HCT116 (cell line): ENCODE measurements at regions not wholly inside any gene's neighbourhood (a gene's known extent, or its start where the extent isn't known, plus 50 kb on each side); places are given as distances from the start of the nearest gene placed in this dataset.

Experiments used
- ATAC-seq: fragments of 200-7000 bp; cut with Tn5 transposase; 2 replicates; pipeline ENCODE4 v1.9.1; 2020; ENCODE audit warnings: mild to moderate bottlenecking, moderate library complexity
- BruUV-seq: library from RNA; stranded (reverse); fragments of 400-500 nt; replicated peaks from 2 replicates; lab custom pipeline; 2021; lab: Mats Ljungman, UMichigan
- CTCF ChIA-PET: fragments of 300-600 bp; sonication (Branson Sonifier 250); formaldehyde crosslinking; loops from one replicate; lab custom pipeline; 2021; ENCODE audit warnings: antibody characterized with exemption; lab: Charles Lee
- POLR2A ChIA-PET: fragments of 300-600, 350-600 bp; sonication (Branson Sonifier 250); formaldehyde crosslinking; loops from one replicate; lab custom pipeline; 2021; ENCODE audit warnings: antibody characterized with exemption; lab: Charles Lee
- RAD21 ChIA-PET, 2 experiments: fragments of 300-600 bp; sonication (Branson Sonifier 250); formaldehyde crosslinking; loops; one replicate each; lab custom pipeline; 2023; ENCODE audit warnings: low total read pairs in 2 of 2; ENCODE audit not compliant: uncharacterized antibody in 2 of 2, unreplicated experiment in 2 of 2, low non-redundant PET in 1 of 2; lab: Charles Lee
- DNase-seq: peaks from one replicate; pipeline ENCODE4 v3.0.0-alpha.2; 2010; ENCODE audit warnings: low read depth, low spot score
- H2AFZ ChIP-seq: fragments of 200-600 bp; shearing (Covaris generic), sonication (generic); 2 replicates; pipeline ENCODE4 v1.6.1; 2017; ENCODE audit warnings: low read depth, mixed run types, mixed read lengths, antibody characterized with exemption, low read length; ENCODE audit not compliant: poor library complexity, severe bottlenecking
- H3K27ac ChIP-seq: 2 replicates; pipeline ENCODE4 v1.5.1; 2012; ENCODE audit warnings: low read depth, low read length
- H3K27me3 ChIP-seq: fragments of 200-600 bp; sonication (generic); 2 replicates; pipeline ENCODE4 v1.6.1; 2016; ENCODE audit warnings: mixed run types, low read length, mixed read lengths; ENCODE audit not compliant: insufficient read depth
- H3K36me3 ChIP-seq, 2 experiments: fragments of 200-500 bp in 1 of 2; fragments of 200-600 bp in 1 of 2; sonication (Bioruptor generic) in 1 of 2; sonication (generic) in 1 of 2; 2 replicates each; pipeline versions ENCODE4 v1.5.1 to v1.6.1; 2014 to 2016; ENCODE audit warnings: low read length in 2 of 2, inconsistent platforms in 1 of 2, mixed read lengths in 1 of 2, mixed run types in 1 of 2; ENCODE audit not compliant: insufficient read depth in 2 of 2, control insufficient read depth in 1 of 2
- H3K4me1 ChIP-seq, 2 experiments: fragments of 200-600 bp in 1 of 2; sonication (generic) in 1 of 2; 2 replicates each; pipeline versions ENCODE4 v1.5.1 to v1.6.1; 2012 to 2017; ENCODE audit warnings: low read length in 2 of 2, inconsistent platforms in 1 of 2, mild to moderate bottlenecking in 1 of 2, mixed read lengths in 1 of 2, mixed run types in 1 of 2, moderate library complexity in 1 of 2; ENCODE audit not compliant: insufficient read depth in 2 of 2, control insufficient read depth in 1 of 2
- H3K4me2 ChIP-seq: fragments of 200-600 bp; sonication (generic); 2 replicates; pipeline ENCODE4 v1.6.1; 2017; ENCODE audit warnings: mixed run types, low read length, mixed read lengths
- H3K4me3 ChIP-seq, 2 experiments: fragments of 200-600 bp in 1 of 2; sonication (generic) in 1 of 2; replicated peaks in 1 of 2; 2 replicates each; pipeline ENCODE4 v1.5.1; 2011 to 2016; ENCODE audit warnings: low read length in 2 of 2, control low read depth in 1 of 2, low read depth in 1 of 2, mild to moderate bottlenecking in 1 of 2, mixed read lengths in 1 of 2, mixed run types in 1 of 2
- H3K79me2 ChIP-seq: fragments of 200-600 bp; sonication (generic); 2 replicates; pipeline ENCODE4 v1.6.1; 2017; ENCODE audit warnings: mild to moderate bottlenecking, mixed run types, low read length, moderate library complexity, mixed read lengths; ENCODE audit not compliant: insufficient read depth
- H3K9ac ChIP-seq: fragments of 200-600 bp; sonication (generic); 2 replicates; pipeline ENCODE4 v1.6.1; 2016; ENCODE audit warnings: low read length, mixed read lengths
- H3K9me2 ChIP-seq: fragments of 200-600 bp; sonication (generic), shearing (Covaris generic); 2 replicates; pipeline ENCODE4 v1.6.1; 2017; ENCODE audit warnings: mixed run types, mild to moderate bottlenecking, moderate library complexity; ENCODE audit not compliant: insufficient read depth
- H3K9me3 ChIP-seq, 2 experiments: fragments of 200-500 bp in 1 of 2; fragments of 200-600 bp in 1 of 2; sonication (Bioruptor generic) in 1 of 2; sonication (generic) in 1 of 2; 2 replicates each; pipeline ENCODE4 v1.6.1; 2014 to 2017; ENCODE audit warnings: low read length in 2 of 2, mixed read lengths in 2 of 2, inconsistent platforms in 1 of 2, low read depth in 1 of 2, mild to moderate bottlenecking in 1 of 2, mixed run types in 1 of 2, moderate library complexity in 1 of 2; ENCODE audit not compliant: control insufficient read depth in 1 of 2, insufficient read depth in 1 of 2
- H4K20me1 ChIP-seq: fragments of 200-600 bp; sonication (generic), shearing (Covaris generic); 2 replicates; pipeline ENCODE4 v1.6.1; 2017; ENCODE audit warnings: mixed run types, mild to moderate bottlenecking, moderate library complexity; ENCODE audit not compliant: insufficient read depth
- CEBPB ChIP-seq: IDR thresholded peaks from 2 replicates; pipeline ENCODE4 v1.6.1; 2012; ENCODE audit warnings: low read depth
- EGR1 ChIP-seq: IDR thresholded peaks from 2 replicates; pipeline ENCODE4 v1.6.1; 2012; ENCODE audit warnings: low read depth
- ELF1 ChIP-seq: IDR thresholded peaks from 2 replicates; pipeline ENCODE4 v1.6.1; 2012; ENCODE audit warnings: low read depth, borderline replicate concordance
- EZH2phosphoT487 ChIP-seq: fragments of 200-600 bp; IDR thresholded peaks from 2 replicates; pipeline ENCODE4 v1.6.1; 2018; ENCODE audit warnings: antibody characterized with exemption, borderline replicate concordance
- JUND ChIP-seq: IDR thresholded peaks from 2 replicates; pipeline ENCODE4 v1.6.1; 2012
- POLR2A ChIP-seq: IDR thresholded peaks from 2 replicates; pipeline ENCODE4 v1.7.0; 2011; ENCODE audit warnings: borderline replicate concordance; ENCODE audit not compliant: insufficient read depth, insufficient read length; ENCODE audit errors: extremely low read depth
- POLR2AphosphoS5 ChIP-seq: IDR thresholded peaks from 2 replicates; pipeline ENCODE4 v1.6.1; 2011; ENCODE audit warnings: mild to moderate bottlenecking, low read depth, low read length, moderate library complexity
- RAD21 ChIP-seq: IDR thresholded peaks from 2 replicates; pipeline ENCODE4 v1.6.1; 2012; ENCODE audit warnings: low read depth, mild to moderate bottlenecking
- SIN3A ChIP-seq: IDR thresholded peaks from 2 replicates; pipeline ENCODE4 v1.6.1; 2012; ENCODE audit warnings: low read depth
- SP1 ChIP-seq: IDR thresholded peaks from 2 replicates; pipeline ENCODE4 v1.6.1; 2012; ENCODE audit warnings: low read depth
- SRF ChIP-seq: IDR thresholded peaks from 2 replicates; pipeline ENCODE4 v1.6.1; 2012; ENCODE audit warnings: low read depth
- YY1 ChIP-seq: IDR thresholded peaks from 2 replicates; pipeline ENCODE4 v1.6.1; 2011; ENCODE audit warnings: low read length, low read depth, moderate library complexity, mild to moderate bottlenecking; ENCODE audit not compliant: insufficient replicate concordance; ENCODE audit errors: extremely low read depth
- ZFX ChIP-seq: fragments of 450-650 bp; IDR thresholded peaks from 2 replicates; pipeline ENCODE4 v1.6.1; 2017
- intact Hi-C: fragments of 100-400 bp; cut with micrococcal nuclease; formaldehyde crosslinking; loops from 2 replicates; pipeline ENCODE4 v1.10.0; 2022
- TF ChIP-seq, protein P1 (sequence below), 3 experiments: fragments of 200-600 bp in 1 of 3; sonication (generic) in 1 of 3; IDR thresholded peaks in 2 of 3; conservative IDR thresholded peaks in 1 of 3; 2 replicates each; pipeline ENCODE4 v1.5.1; 2012 to 2017; ENCODE audit warnings: low read depth in 2 of 3, low read length in 2 of 3, antibody characterized with exemption in 1 of 3, borderline replicate concordance in 1 of 3, control low read depth in 1 of 3, mild to moderate bottlenecking in 1 of 3, mixed read lengths in 1 of 3, mixed run types in 1 of 3, moderate library complexity in 1 of 3; ENCODE audit not compliant: insufficient read depth in 1 of 3
- TF ChIP-seq, protein P2 (sequence below): IDR thresholded peaks from 2 replicates; pipeline ENCODE4 v1.6.1; 2011; ENCODE audit warnings: mild to moderate bottlenecking, low read length, moderate library complexity; ENCODE audit not compliant: insufficient replicate concordance; ENCODE audit errors: extremely low read depth
- TF ChIP-seq, protein P3 (sequence below): IDR thresholded peaks from 2 replicates; pipeline ENCODE4 v1.6.1; 2012
- TF ChIP-seq, protein P4 (sequence below): IDR thresholded peaks from 2 replicates; pipeline ENCODE4 v1.6.1; 2012

DNA sequence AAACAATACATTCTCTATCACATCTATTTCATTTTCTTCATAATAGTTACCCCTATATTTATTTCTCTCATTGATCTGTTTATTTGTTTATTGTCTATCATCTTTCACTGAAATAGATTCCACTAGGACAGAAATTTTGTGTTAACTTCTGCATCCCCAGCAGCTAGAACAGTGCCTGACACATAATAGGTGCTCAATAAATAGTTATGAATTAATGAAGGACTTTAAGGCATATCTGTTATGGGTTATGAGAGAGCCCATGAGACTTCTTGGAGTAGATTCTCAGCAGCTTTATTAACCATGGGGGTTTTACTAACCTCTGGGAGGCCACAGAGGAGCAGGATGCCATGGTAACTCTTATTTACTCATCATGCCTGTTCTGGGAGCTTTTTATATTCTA is 144.6 kb downstream of the CDC42EP3 start:
- ATAC-seq = no peak
- POLR2A ChIA-PET = no interaction called here

More for the DNA sequence above, 144.6 kb downstream of the CDC42EP3 start:
- H3K4me3 ChIP-seq = no peak overlapping the region
- H3K9ac ChIP-seq = no peak overlapping the region
- no peaks in the 10 kb centered on the region for H3K36me3 ChIP-seq
- H3K4me2 ChIP-seq = no peak overlapping the region
- intact Hi-C loops = no loop called here
- no peaks in the 10 kb centered on the region for H3K79me2 ChIP-seq
- H4K20me1 ChIP-seq = no peaks in the 10 kb centered on the region
- no peak overlapping the region for H2AFZ ChIP-seq
- ChIA-PET RAD21 (no interaction called here), CTCF (interaction anchor here (0.8 kb wide), 1 partner anchor 111 kb away, joined by 3 read pairs; no protein-coding TSS in a partner anchor)
- no peak for TF ChIP-seq ZFX
- TF ChIP-seq EZH2phosphoT487 = no peak
- no peak for TF ChIP-seq SIN3A
- TF ChIP-seq POLR2AphosphoS5 = no peak
- no peak for TF ChIP-seq ELF1
- TF ChIP-seq JUND = no peak
- TF ChIP-seq POLR2A = no peak
- TF ChIP-seq, protein P1, sequence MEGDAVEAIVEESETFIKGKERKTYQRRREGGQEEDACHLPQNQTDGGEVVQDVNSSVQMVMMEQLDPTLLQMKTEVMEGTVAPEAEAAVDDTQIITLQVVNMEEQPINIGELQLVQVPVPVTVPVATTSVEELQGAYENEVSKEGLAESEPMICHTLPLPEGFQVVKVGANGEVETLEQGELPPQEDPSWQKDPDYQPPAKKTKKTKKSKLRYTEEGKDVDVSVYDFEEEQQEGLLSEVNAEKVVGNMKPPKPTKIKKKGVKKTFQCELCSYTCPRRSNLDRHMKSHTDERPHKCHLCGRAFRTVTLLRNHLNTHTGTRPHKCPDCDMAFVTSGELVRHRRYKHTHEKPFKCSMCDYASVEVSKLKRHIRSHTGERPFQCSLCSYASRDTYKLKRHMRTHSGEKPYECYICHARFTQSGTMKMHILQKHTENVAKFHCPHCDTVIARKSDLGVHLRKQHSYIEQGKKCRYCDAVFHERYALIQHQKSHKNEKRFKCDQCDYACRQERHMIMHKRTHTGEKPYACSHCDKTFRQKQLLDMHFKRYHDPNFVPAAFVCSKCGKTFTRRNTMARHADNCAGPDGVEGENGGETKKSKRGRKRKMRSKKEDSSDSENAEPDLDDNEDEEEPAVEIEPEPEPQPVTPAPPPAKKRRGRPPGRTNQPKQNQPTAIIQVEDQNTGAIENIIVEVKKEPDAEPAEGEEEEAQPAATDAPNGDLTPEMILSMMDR (IDR thresholded peaks at IDR 0.05 in 2 of 3, conservative IDR thresholded peaks at IDR 0.05 in 1 of 3; ENCODE audit: borderline replicate concordance in 1 of 3, insufficient read depth in 1 of 3, low read depth in 2 of 3, low read length in 2 of 3) = no peak
- no peak for TF ChIP-seq YY1
- TF ChIP-seq RAD21 = no peak
- TF ChIP-seq, protein P2, sequence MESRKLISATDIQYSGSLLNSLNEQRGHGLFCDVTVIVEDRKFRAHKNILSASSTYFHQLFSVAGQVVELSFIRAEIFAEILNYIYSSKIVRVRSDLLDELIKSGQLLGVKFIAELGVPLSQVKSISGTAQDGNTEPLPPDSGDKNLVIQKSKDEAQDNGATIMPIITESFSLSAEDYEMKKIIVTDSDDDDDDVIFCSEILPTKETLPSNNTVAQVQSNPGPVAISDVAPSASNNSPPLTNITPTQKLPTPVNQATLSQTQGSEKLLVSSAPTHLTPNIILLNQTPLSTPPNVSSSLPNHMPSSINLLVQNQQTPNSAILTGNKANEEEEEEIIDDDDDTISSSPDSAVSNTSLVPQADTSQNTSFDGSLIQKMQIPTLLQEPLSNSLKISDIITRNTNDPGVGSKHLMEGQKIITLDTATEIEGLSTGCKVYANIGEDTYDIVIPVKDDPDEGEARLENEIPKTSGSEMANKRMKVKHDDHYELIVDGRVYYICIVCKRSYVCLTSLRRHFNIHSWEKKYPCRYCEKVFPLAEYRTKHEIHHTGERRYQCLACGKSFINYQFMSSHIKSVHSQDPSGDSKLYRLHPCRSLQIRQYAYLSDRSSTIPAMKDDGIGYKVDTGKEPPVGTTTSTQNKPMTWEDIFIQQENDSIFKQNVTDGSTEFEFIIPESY = no peak
- no peak for TF ChIP-seq EGR1
- TF ChIP-seq SRF = no peak
- TF ChIP-seq, protein P3, sequence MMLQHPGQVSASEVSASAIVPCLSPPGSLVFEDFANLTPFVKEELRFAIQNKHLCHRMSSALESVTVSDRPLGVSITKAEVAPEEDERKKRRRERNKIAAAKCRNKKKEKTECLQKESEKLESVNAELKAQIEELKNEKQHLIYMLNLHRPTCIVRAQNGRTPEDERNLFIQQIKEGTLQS = no peak
- TF ChIP-seq, protein P4, sequence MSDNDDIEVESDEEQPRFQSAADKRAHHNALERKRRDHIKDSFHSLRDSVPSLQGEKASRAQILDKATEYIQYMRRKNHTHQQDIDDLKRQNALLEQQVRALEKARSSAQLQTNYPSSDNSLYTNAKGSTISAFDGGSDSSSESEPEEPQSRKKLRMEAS = no peak
- no peak for TF ChIP-seq SP1
- no peak for TF ChIP-seq CEBPB
- BruUV-seq = no TSS peak
- H3K27ac ChIP-seq = no peak overlapping the region
- no peaks in the 10 kb centered on the region for H3K4me1 ChIP-seq
- no peaks in the 10 kb centered on the region for H3K27me3 ChIP-seq
- H3K9me3 ChIP-seq = no peaks in the 10 kb centered on the region
- H3K9me2 ChIP-seq = no peaks in the 10 kb centered on the region
- DNase-seq = no peak
